Fibroblast of mammary gland (primary cell): ENCODE measurements at regions not wholly inside any gene's neighbourhood (a gene's known extent, or its start where the extent isn't known, plus 50 kb on each side); places are given as distances from the start of the nearest gene placed in this dataset.
"Not testable (repeated sequence)": the region's sequence is repeated elsewhere in the genome, so short reads cannot be mapped to it uniquely, and the experiment has no call there.

Experiments used
- DNase-seq: peaks from one replicate; pipeline ENCODE4 v3.0.0-alpha.2; 2010; ENCODE audit warnings: low read depth
- H3K4me3 ChIP-seq: 2 replicates; pipeline ENCODE4 v1.5.1; 2011; ENCODE audit warnings: low read depth, mild to moderate bottlenecking, low read length, moderate library complexity; ENCODE audit not compliant: control insufficient read depth
- TF ChIP-seq, protein P1 (sequence below): conservative IDR thresholded peaks from 2 replicates; pipeline ENCODE4 v1.5.1; 2011; ENCODE audit warnings: low read depth, low read length, inconsistent platforms; ENCODE audit not compliant: control insufficient read depth, insufficient read depth

DNA sequence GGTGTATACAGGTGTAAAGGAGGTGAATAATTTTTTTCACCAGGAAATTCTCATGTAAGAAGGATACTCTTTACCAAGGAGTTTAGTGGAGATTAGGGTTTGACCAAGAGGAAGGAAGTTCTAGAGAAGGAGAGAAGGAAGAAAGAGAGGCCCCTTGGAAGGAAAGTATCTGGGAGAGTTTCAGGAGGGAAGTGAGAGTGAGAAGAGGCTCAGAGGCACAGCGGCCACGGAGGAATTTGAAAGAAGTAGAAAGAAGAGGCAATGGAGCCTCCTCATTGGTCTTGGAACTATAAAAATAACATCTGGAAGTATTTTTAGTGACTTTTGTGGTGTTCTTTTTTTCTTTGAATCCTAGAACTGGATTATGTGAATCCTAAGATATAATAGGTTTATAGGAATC is 50.8 kb upstream of the MCUR1 start:
- DNase-seq = no peak
- H3K4me3 ChIP-seq = no peak overlapping the region
- TF ChIP-seq, protein P1, sequence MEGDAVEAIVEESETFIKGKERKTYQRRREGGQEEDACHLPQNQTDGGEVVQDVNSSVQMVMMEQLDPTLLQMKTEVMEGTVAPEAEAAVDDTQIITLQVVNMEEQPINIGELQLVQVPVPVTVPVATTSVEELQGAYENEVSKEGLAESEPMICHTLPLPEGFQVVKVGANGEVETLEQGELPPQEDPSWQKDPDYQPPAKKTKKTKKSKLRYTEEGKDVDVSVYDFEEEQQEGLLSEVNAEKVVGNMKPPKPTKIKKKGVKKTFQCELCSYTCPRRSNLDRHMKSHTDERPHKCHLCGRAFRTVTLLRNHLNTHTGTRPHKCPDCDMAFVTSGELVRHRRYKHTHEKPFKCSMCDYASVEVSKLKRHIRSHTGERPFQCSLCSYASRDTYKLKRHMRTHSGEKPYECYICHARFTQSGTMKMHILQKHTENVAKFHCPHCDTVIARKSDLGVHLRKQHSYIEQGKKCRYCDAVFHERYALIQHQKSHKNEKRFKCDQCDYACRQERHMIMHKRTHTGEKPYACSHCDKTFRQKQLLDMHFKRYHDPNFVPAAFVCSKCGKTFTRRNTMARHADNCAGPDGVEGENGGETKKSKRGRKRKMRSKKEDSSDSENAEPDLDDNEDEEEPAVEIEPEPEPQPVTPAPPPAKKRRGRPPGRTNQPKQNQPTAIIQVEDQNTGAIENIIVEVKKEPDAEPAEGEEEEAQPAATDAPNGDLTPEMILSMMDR = no peak

DNA sequence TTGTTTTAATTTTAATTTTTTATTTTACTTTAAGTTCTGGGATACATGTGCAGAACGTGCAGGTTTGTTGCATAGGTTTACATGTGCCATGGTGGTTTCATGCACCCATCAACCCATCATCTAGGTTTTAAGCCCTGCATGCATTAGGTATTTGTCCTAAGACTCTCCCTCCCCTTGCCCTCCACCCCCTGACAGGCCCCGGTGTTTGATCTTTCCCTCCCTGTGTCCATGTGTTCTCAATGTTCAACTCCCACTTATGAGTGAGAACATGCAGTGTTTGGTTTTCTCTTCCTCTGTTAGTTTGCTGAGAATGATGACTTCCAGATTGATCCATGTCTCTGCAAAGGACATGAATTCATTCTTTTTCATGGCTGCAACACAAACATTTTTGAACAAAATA is 50.3 kb upstream of the MCUR1 start:
- not testable (repeated sequence) for DNase-seq, H3K4me3 ChIP-seq
